Transverse colon (tissue), 4 donors: ENCODE measurements at regions not wholly inside any gene's neighbourhood (a gene's known extent, or its start where the extent isn't known, plus 50 kb on each side); places are given as distances from the start of the nearest gene placed in this dataset.

ENCODE experiments used
- DNase-seq: peaks from one replicate; pipeline ENCODE4 v3.0.0-alpha.2; 2019
- H3K27ac ChIP-seq, 4 donors: fragments of 200-600 bp; sonication (generic); 2 replicates each; pipeline ENCODE4 v1.5.1; 2016 to 2018; ENCODE audit warnings: inconsistent platforms in 4 of 4
- H3K27me3 ChIP-seq: fragments of 200-600 bp; sonication (generic); 2 replicates; pipeline ENCODE4 v1.5.1; 2017; ENCODE audit warnings: inconsistent platforms
- H3K36me3 ChIP-seq, 4 donors: fragments of 200-600 bp; sonication (generic); 2 replicates each; pipeline ENCODE4 v1.5.1; 2017 to 2019; ENCODE audit warnings: inconsistent platforms in 4 of 4
- H3K4me1 ChIP-seq, 4 donors: fragments of 200-600 bp; sonication (generic); 2 replicates each; pipeline ENCODE4 v1.5.1; 2017 to 2020; ENCODE audit warnings: inconsistent platforms in 4 of 4
- H3K4me3 ChIP-seq, 4 donors: fragments of 200-600 bp; sonication (generic); 1 replicate in 1 of 4; 2 replicates in 3 of 4; pipeline versions ENCODE4 v1.5.1 to v1.6.1; 2017 to 2019; ENCODE audit warnings: inconsistent platforms in 4 of 4
- H3K9me3 ChIP-seq, 2 donors: fragments of 200-600 bp; sonication (generic); 2 replicates each; pipeline ENCODE4 v1.5.1; 2017 to 2019; ENCODE audit warnings: inconsistent platforms in 2 of 2
- CTCF ChIP-seq, 5 experiments: fragments of 200-600 bp in 3 of 5; fragments of 450-650 bp in 2 of 5; sonication (generic) in 3 of 5; IDR thresholded peaks; 1 replicate in 2 of 5; 2 replicates in 3 of 5; pipeline ENCODE4 v1.5.1; 2016 to 2017; ENCODE audit warnings: antibody characterized with exemption in 5 of 5, inconsistent platforms in 3 of 5, mild to moderate bottlenecking in 2 of 5, moderate library complexity in 1 of 5
- EP300 ChIP-seq: sonication (generic); formaldehyde crosslinking; IDR thresholded peaks from one replicate; pipeline ENCODE4 v1.6.1; 2017; ENCODE audit warnings: antibody characterized with exemption, low read depth
- POLR2A ChIP-seq: fragments of 450-650 bp; IDR thresholded peaks from one replicate; pipeline ENCODE4 v1.6.1; 2016; ENCODE audit warnings: antibody characterized with exemption, mild to moderate bottlenecking, moderate library complexity
- POLR2AphosphoS5 ChIP-seq, 3 donors: sonication (generic); formaldehyde crosslinking; IDR thresholded peaks; one replicate each; pipeline ENCODE4 v1.6.1; 2016; ENCODE audit warnings: antibody characterized with exemption in 3 of 3
- WGBS, 2 donors: methylation state at CpG; one replicate each; pipeline ENCODE4 v1.1.5; 2018; ENCODE audit warnings: low coverage in 1 of 2; 5-methylcytosine and 5-hydroxymethylcytosine counted together
- in situ Hi-C, 4 donors: fragments of 200-750 bp; cut with MboI; loops; one replicate each; pipeline versions ENCODE4 v1.15.0 to v1.15.1; 2017; ENCODE audit warnings: low sequenced_read_pairs in 3 of 4, low pct_ligation_motif_present in 1 of 4, low pct_unique_long_range_greater_than_20kb in 1 of 4
- intact Hi-C: fragments of 100-400 bp; cut with DNase I; formaldehyde crosslinking; loops from one replicate; pipeline ENCODE4 v1.15.1; 2023; ENCODE audit warnings: low total_unique reads

GRCh38 chr1:170819781-170820180 is 115.6 kb upstream of the MROH9 start:
- Histone ChIP-seq H3K4me1 (no peaks in the 10 kb centered on the region), H3K27me3 (no peaks in the 10 kb centered on the region), H3K36me3 (no peaks in the 10 kb centered on the region), H3K27ac (no peak overlapping the region), H3K4me3 (no peak overlapping the region), H3K9me3 (no peaks in the 10 kb centered on the region)
- in situ Hi-C loops (no loop called here), intact Hi-C loops (no loop called here)
- no peak for DNase-seq
- no peak for TF ChIP-seq POLR2A
- no peak for TF ChIP-seq EP300
- TF ChIP-seq CTCF (IDR thresholded peaks at IDR 0.05), result no peak
- no peak for TF ChIP-seq POLR2AphosphoS5 (IDR thresholded peaks at IDR 0.05)
- WGBS, 2 donors, result 80 to 96% methylated on average over 2 of the region's 2 CpGs

DNA sequence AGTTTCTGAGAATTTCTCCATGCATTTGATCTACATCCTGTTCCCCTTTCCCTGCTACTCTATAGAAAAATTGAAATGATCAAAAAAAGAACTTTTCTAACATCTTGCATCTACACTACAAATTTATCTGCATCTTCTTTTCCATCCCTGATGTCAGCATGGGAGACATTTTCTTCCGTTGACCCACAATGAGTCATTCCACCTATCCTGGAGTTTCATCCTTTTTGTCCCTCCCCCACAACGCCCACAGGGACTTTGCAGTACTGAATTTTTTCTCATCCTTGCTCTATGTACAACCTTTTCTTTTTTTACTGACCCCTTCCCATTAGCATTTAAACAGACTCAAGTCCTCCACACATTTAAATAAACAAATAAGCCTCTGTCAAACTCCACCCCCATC is 112.2 kb upstream of the MROH9 start:
- H3K9me3 ChIP-seq, result no peaks in the 10 kb centered on the region
- WGBS, 2 donors, result 63 to 73% methylated on average over 2 of the region's 2 CpGs
- H3K36me3 ChIP-seq, result no peaks in the 10 kb centered on the region
- intact Hi-C loops (no loop called here), in situ Hi-C loops (no loop called here)
- no peaks in the 10 kb centered on the region for H3K27me3 ChIP-seq
- DNase-seq, result no peak
- no peaks in the 10 kb centered on the region for H3K4me1 ChIP-seq
- no peak overlapping the region for H3K27ac ChIP-seq
- TF ChIP-seq CTCF (IDR thresholded peaks at IDR 0.05) (no peak), POLR2A (no peak), POLR2AphosphoS5 (IDR thresholded peaks at IDR 0.05) (no peak)
- no peak overlapping the region for H3K4me3 ChIP-seq

DNA sequence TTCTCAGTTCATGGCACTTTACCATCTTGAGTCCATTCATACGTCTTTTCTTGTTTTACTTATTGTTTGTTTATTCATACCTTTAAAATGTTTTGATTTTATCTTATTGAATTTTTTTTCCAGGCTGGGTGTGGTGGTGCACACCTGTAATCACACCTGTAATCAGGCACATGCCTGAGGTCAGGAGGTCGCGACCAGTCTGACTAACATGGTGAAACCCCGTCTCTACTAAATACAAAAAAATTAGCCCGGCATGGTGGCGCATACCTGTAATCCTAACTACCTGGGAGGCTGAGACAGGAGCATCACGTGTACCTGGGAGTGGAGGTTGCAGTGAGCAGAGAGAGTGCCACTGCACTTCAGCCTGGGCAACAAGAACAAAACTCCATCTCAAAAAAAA is 104.1 kb upstream of the MROH9 start:
- Histone ChIP-seq H3K27me3 (no peaks in the 10 kb centered on the region), H3K4me3 (no peak overlapping the region), H3K27ac (no peak overlapping the region), H3K36me3 (no peaks in the 10 kb centered on the region), H3K9me3 (no peaks in the 10 kb centered on the region), H3K4me1 (no peaks in the 10 kb centered on the region)
- no peak for DNase-seq
- TF ChIP-seq CTCF (IDR thresholded peaks at IDR 0.05), result no peak
- TF ChIP-seq POLR2A, result no peak
- TF ChIP-seq POLR2AphosphoS5 (IDR thresholded peaks at IDR 0.05), result no peak
- no peak for TF ChIP-seq EP300
- intact Hi-C loops, result no loop called here
- WGBS, 2 donors, result 80 to 94% methylated on average over 5 to 7 of the region's 7 CpGs
- in situ Hi-C loops, result no loop called here

GRCh38 chr1:170836141-170836540 is 99.2 kb upstream of the MROH9 start:
- intact Hi-C loops, result no loop called here
- no peaks in the 10 kb centered on the region for H3K4me1 ChIP-seq
- no peaks in the 10 kb centered on the region for H3K9me3 ChIP-seq
- H3K36me3 ChIP-seq, result no peaks in the 10 kb centered on the region
- H3K27me3 ChIP-seq, result no peaks in the 10 kb centered on the region
- in situ Hi-C loops, result no loop called here
- TF ChIP-seq CTCF (IDR thresholded peaks at IDR 0.05) (no peak), POLR2AphosphoS5 (IDR thresholded peaks at IDR 0.05) (no peak), EP300 (no peak), POLR2A (no peak)
- H3K27ac ChIP-seq, result no peak overlapping the region
- DNase-seq, result no peak
- no peak overlapping the region for H3K4me3 ChIP-seq
